GM04503 (cell line): ENCODE measurements at regions not wholly inside any gene's neighbourhood (a gene's known extent, or its start where the extent isn't known, plus 50 kb on each side); places are given as distances from the start of the nearest gene placed in this dataset.
"Not testable (repeated sequence)": the region's sequence is repeated elsewhere in the genome, so short reads cannot be mapped to it uniquely, and the experiment has no call there.

ENCODE experiments used
- DNase-seq: peaks from one replicate; pipeline ENCODE4 v3.0.0-alpha.2; 2012; ENCODE audit warnings: low read depth

GRCh38 chr11:22567759-22568158 lies 57.9 kb downstream of the FANCF start:
- no peak for DNase-seq

DNA sequence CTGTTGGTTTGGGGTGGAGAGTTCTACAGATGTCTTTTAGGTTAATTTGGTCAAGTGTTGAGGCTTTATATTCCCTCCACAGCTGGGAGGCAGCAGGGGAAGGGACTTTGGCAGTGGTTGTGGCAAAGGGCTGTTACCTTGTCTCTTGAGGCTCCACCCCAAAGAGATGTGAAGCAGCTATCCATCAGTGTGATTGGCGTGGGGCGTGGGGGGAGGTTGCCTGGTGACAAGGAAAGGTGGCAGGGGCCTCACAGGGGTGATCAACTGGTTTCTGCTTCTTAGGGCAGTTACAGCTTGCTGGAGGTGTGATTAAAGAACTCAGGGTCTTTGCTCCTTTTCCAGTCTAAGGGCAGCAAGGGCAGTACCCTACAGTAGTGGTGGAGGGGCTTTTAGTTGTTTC lies 59.3 kb downstream of the FANCF start:
- DNase-seq, result no peak

DNA sequence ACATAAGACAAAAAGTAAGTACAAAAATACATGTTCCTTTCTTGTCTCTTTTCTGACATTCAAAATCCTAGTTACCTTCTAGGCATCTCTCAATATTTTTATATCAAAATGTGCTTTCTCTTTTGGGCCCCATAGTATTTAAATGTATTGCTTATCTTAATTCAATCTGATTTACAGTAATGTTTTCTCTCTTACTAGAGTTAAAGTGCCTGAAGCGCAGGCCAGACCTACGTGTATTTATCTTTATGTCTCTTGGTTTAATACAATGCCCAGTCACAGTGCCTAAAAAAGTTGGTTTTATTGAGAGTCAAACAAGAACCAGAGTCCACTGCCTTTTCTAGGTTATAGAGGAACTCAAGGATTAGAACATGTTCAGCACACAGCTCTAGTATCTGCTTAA lies 64.3 kb downstream of the FANCF start:
- DNase-seq, result no peak

DNA sequence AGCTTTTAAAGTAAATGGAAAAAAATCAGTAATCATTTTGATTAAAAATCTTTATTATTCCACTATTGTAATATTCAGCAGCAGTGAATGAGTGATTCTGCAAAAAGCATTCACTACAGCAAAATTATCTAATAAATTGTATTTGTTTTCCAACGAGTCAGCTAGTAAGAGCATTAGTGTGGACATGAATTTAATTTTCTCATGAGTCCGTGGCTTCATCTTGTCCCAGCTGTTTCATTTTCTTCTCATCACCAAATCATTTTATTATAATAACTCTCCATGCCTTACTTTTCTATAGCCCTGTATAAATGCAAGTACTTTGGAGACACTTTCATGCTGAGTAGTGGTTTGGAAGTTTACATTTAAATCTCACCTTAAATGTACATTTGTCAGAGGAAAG lies 66.2 kb downstream of the FANCF start:
- no peak for DNase-seq

- DNase-seq, result no peak
These were observed 67.0 kb downstream of the FANCF start for GRCh38 chr11:22558664-22559063.

DNA sequence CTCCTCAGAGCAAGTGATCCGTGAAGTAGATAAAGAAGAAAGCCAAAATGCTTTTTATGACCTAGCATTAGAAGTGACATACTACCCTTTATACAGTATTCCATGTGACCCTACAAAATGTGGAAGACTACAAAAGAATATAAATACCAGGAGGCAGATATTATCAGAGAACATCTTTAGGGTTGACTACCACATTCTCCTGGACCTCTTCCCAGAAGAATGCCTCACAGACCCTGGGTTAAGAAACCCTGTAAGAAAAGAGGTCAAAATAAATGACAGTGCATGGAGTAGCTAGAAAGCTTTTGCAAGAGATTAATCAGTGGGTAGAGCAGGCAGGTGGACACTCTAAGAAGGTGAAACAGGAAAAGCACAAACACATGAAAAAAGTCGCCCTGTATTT lies 69.2 kb downstream of the FANCF start:
- no peak for DNase-seq

DNA sequence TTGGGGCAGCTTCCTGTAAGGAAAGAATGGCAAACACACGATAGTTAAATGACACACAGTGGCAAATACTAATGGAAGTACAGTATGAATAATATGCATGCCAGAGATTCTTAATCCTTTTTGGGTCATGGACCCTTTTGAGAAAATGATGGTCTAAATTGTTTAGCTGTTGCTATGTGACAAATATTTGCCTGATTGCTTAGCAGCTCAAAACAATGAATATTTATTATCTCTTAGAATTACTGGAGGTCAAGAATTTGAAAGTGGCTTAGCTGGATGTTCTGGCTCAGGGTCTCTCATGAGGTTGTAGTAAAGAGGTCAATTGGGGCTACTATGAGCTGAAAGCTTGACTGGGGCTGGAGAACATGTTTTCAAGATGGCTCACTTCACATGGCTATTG lies 69.7 kb downstream of the FANCF start:
- DNase-seq, result no peak

DNA sequence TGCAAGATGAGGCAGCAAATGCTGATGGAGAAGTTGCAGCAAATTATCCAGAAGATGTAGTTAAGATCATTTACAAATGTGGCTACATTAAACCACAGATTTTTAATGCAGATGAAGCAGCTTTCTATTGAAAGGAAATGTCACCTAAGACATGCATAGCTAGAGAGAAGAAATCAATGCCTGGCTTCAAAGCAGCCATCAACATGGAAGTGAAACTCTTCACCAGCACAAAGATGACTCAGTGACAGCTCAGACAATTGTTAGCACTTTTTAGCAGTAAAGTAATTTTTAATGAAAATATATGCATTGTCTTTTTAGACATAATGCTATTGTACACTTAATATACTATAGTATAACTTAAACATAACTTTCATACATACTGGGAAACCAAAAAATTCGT lies 71.4 kb downstream of the FANCF start:
- no peak for DNase-seq

- DNase-seq, result no peak
These were observed 72.7 kb downstream of the FANCF start for GRCh38 chr11:22552885-22553284.

DNA sequence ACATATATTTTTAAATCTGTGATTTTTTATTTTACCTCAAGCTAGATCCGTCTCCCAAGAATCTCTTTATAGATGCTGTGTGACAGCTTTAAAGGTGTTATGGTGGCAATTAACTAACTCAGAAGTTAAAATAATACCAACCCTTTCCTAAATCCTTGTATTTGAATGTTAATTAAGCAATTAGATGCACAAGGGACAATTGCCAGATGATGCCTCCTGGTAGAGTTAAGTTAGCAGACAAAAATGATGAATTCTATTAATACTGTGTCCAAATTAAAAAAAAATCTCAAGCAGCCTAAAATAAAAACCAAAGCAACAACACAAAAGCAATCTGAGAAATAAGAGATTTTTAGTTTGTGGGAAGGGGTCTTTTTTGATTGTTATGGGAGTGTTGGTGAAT lies 78.9 kb downstream of the FANCF start:
- no peak for DNase-seq

DNA sequence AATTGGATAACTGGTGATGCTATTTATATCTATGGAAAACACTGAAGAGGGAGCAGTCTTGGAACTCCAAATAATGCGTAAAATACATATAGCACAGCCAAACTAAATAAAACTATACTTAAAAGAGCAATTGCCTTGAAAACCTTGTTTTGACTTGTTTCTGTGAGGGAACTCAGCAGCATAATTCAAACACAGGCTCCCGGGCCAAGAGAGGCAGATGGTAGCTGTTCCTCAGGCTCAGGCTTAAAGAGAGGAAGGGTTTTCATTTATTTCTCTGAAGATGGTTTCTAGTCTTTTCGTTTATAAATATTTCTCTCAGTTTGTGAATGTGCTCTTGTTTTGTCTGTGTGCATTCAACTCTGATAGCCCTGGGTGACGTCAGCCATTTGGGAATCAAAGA lies 82.4 kb downstream of the FANCF start:
- DNase-seq, result no peak

DNA sequence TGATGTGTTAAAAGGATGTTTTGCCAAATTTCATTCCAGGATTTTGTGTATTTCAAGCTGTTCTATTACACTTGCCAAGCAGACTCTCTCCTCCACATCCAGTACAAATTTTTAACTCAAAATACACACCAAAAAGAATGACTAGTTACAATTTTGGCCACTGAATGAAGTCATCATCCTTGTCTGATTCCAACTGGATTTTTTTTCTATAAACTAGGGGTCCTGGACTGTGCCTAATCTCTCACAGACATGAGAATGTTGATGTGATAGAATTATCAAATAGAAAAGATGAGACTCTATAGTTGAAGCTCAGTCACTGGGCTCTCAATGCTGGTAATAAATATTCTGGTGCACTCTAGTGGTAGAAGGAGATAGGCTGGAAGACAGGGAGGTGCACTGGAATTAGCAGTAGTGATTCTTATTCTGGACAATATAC lies 85.8 kb downstream of the FANCF start:
- DNase-seq, result no peak

GRCh38 chr11:22536071-22536470 lies 89.6 kb downstream of the FANCF start:
- no peak for DNase-seq

DNA sequence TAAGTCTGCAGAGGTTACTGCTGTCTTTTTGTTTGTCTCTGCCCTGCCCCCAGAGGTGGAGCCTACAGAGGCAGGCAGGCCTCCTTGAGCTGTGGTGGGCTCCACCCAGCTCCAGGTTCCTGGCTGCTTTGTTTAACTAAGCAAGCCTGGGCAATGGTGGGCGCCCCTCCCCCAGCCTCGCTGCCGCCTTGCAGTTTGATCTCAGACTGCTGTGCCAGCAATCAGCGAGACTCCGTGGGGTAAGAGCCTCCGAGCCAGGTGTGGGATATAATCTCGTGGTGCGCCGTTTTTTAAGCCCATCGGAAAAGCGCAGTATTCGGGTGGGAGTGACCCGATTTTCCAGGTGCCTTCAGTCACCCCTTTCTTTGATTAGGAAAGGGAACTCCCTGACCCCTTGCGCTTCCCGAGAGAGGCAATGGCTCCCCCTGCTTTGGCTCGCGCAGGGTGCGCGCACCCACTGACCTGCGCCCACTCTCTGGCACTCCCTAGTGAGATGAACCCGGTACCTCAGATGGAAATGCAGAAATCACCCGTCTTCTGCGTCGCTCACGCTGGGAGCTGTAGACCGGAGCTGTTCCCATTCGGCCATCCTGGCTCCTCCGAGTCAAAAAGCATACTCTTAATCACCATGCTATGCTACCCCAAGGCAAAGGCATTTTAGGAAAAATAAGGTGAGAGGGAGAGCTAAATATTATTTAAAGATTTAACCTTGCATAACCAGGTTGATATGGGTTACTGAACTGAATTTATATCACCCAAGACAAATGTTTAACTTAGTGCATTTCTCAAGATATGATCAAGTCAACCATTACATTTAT lies 96.8 kb downstream of the FANCF start:
- DNase-seq, result not testable (repeated sequence)

- no peak for DNase-seq
These were observed 103.4 kb downstream of the FANCF start for GRCh38 chr11:22522225-22522624.

- DNase-seq, result peak; percentile 15
These were observed 104.4 kb downstream of the FANCF start for GRCh38 chr11:22521226-22521625.

DNA sequence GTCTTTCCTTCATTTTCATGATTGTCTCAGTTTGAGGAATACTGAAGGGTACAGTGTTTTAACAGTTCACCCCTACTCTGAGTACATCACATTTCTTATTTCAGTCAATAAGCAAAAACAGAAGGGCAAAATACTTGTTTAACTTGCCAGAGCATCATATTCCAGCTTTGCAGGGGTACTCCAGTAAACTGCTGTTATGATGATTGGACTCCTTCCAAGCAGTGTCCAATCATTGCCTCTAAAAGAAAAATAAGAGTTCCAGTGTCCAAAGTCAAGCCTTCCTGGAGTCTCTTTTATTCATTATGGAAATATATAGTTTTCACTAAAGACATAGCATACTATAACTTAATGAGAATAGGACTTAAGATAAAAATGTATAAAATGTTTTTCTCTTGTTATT lies 105.1 kb downstream of the FANCF start:
- DNase-seq, result no peak

DNA sequence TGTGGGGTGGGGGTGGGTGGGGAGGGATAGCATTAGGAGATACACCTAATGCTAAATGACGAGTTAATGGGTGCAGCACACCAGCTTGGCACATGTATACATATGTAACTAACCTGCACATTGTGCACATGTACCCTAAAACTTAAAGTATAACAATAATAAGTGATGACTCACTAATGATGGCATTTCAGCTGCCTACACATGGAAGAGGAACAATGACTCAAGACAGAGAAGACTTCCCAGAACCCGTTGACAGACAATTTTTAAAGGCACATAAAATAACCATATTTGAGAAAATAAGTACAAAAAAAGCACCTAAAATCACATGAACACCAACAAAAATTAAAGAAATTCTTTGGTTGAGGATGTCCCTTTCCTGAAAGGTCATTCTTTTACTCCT lies 107.3 kb downstream of the FANCF start:
- DNase-seq, result not testable (repeated sequence)

DNA sequence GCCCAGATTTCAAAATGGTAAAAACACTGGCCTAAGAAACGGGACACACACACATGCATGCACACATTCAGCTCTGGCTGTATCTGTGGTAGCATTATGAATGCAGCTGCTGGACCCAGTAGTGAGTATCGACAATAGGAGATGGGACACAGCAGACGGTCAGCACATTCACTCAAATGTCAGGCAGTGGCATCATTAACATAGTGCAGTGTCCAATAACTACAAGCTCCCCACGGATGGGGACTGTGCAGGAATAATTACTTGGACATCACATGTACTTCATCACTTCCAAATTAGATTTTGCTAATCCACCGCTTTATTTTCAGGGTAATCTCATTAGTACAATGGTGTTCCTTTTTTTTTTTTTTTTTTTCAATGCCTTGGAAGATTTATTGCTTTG lies 109.5 kb downstream of the FANCF start:
- no peak for DNase-seq

- DNase-seq, result no peak
These were observed 113.2 kb downstream of the FANCF start for GRCh38 chr11:22512457-22512856.

GRCh38 chr11:22510741-22511140 lies 114.9 kb downstream of the FANCF start:
- no peak for DNase-seq

DNA sequence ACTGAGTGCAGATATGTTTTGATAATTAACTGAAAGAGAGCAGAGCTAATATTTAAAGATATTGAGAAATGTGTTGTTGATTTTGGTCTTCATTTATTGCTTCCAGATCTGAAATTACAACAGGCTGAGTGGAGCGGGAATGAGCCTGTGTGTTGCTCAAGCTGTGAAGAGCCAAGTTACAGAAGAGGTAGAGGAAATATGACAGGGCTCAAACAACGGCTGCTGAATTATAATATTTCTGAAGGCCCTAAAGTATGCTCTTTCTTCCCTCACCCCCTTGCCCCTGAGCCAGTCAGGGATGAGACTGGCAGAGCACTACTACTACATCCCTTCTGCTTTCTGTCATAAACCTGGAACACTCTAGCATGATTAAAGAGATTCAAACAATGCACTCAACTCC lies 115.6 kb downstream of the FANCF start:
- no peak for DNase-seq

- no peak for DNase-seq
These were observed 117.0 kb downstream of the FANCF start for GRCh38 chr11:22508665-22509064.

GRCh38 chr11:22497474-22497873 lies 128.1 kb downstream of the FANCF start:
- DNase-seq, result no peak
